Uterus (tissue), 2 donors: ENCODE measurements at regions not wholly inside any gene's neighbourhood (a gene's known extent, or its start where the extent isn't known, plus 50 kb on each side); places are given as distances from the start of the nearest gene placed in this dataset.

Experiments
- CTCF ChIP-seq, 4 experiments: fragments of 200-600 bp in 2 of 4; fragments of 450-650 bp in 2 of 4; sonication (generic) in 2 of 4; IDR thresholded peaks; one replicate each; pipeline ENCODE4 v1.5.1; 2016 to 2019; ENCODE audit warnings: antibody characterized with exemption in 4 of 4, mild to moderate bottlenecking in 2 of 4, moderate library complexity in 1 of 4
- POLR2A ChIP-seq, 2 donors: fragments of 450-650 bp; IDR thresholded peaks; one replicate each; pipeline ENCODE4 v1.6.1; 2016; ENCODE audit warnings: antibody characterized with exemption in 2 of 2, mild to moderate bottlenecking in 1 of 2, moderate library complexity in 1 of 2

- TF ChIP-seq CTCF (IDR thresholded peaks at IDR 0.05) (no peak), POLR2A (IDR thresholded peaks at IDR 0.05) (no peak)
Observed at GRCh38 chr1:190906206-190906725, 428.6 kb upstream of the BRINP3 start.
